HCT116 (cell line): ENCODE measurements at regions not wholly inside any gene's neighbourhood (a gene's known extent, or its start where the extent isn't known, plus 50 kb on each side); places are given as distances from the start of the nearest gene placed in this dataset.

Source experiments
- ATAC-seq: fragments of 200-7000 bp; cut with Tn5 transposase; 2 replicates; pipeline ENCODE4 v1.9.1; 2020; ENCODE audit warnings: mild to moderate bottlenecking, moderate library complexity
- BruUV-seq: library from RNA; stranded (reverse); fragments of 400-500 nt; replicated peaks from 2 replicates; lab custom pipeline; 2021; lab: Mats Ljungman, UMichigan
- CTCF ChIA-PET: fragments of 300-600 bp; sonication (Branson Sonifier 250); formaldehyde crosslinking; loops from one replicate; lab custom pipeline; 2021; ENCODE audit warnings: antibody characterized with exemption; lab: Charles Lee
- POLR2A ChIA-PET: fragments of 300-600, 350-600 bp; sonication (Branson Sonifier 250); formaldehyde crosslinking; loops from one replicate; lab custom pipeline; 2021; ENCODE audit warnings: antibody characterized with exemption; lab: Charles Lee
- RAD21 ChIA-PET, 2 experiments: fragments of 300-600 bp; sonication (Branson Sonifier 250); formaldehyde crosslinking; loops; one replicate each; lab custom pipeline; 2023; ENCODE audit warnings: low total read pairs in 2 of 2; ENCODE audit not compliant: uncharacterized antibody in 2 of 2, unreplicated experiment in 2 of 2, low non-redundant PET in 1 of 2; lab: Charles Lee
- DNase-seq: peaks from one replicate; pipeline ENCODE4 v3.0.0-alpha.2; 2010; ENCODE audit warnings: low read depth, low spot score
- H2AFZ ChIP-seq: fragments of 200-600 bp; shearing (Covaris generic), sonication (generic); 2 replicates; pipeline ENCODE4 v1.6.1; 2017; ENCODE audit warnings: low read depth, mixed run types, mixed read lengths, antibody characterized with exemption, low read length; ENCODE audit not compliant: poor library complexity, severe bottlenecking
- H3K27ac ChIP-seq: 2 replicates; pipeline ENCODE4 v1.5.1; 2012; ENCODE audit warnings: low read depth, low read length
- H3K27me3 ChIP-seq: fragments of 200-600 bp; sonication (generic); 2 replicates; pipeline ENCODE4 v1.6.1; 2016; ENCODE audit warnings: mixed run types, low read length, mixed read lengths; ENCODE audit not compliant: insufficient read depth
- H3K36me3 ChIP-seq, 2 experiments: fragments of 200-500 bp in 1 of 2; fragments of 200-600 bp in 1 of 2; sonication (Bioruptor generic) in 1 of 2; sonication (generic) in 1 of 2; 2 replicates each; pipeline versions ENCODE4 v1.5.1 to v1.6.1; 2014 to 2016; ENCODE audit warnings: low read length in 2 of 2, inconsistent platforms in 1 of 2, mixed read lengths in 1 of 2, mixed run types in 1 of 2; ENCODE audit not compliant: insufficient read depth in 2 of 2, control insufficient read depth in 1 of 2
- H3K4me1 ChIP-seq, 2 experiments: fragments of 200-600 bp in 1 of 2; sonication (generic) in 1 of 2; 2 replicates each; pipeline versions ENCODE4 v1.5.1 to v1.6.1; 2012 to 2017; ENCODE audit warnings: low read length in 2 of 2, inconsistent platforms in 1 of 2, mild to moderate bottlenecking in 1 of 2, mixed read lengths in 1 of 2, mixed run types in 1 of 2, moderate library complexity in 1 of 2; ENCODE audit not compliant: insufficient read depth in 2 of 2, control insufficient read depth in 1 of 2
- H3K4me2 ChIP-seq: fragments of 200-600 bp; sonication (generic); 2 replicates; pipeline ENCODE4 v1.6.1; 2017; ENCODE audit warnings: mixed run types, low read length, mixed read lengths
- H3K4me3 ChIP-seq, 2 experiments: fragments of 200-600 bp in 1 of 2; sonication (generic) in 1 of 2; replicated peaks in 1 of 2; 2 replicates each; pipeline ENCODE4 v1.5.1; 2011 to 2016; ENCODE audit warnings: low read length in 2 of 2, control low read depth in 1 of 2, low read depth in 1 of 2, mild to moderate bottlenecking in 1 of 2, mixed read lengths in 1 of 2, mixed run types in 1 of 2
- H3K79me2 ChIP-seq: fragments of 200-600 bp; sonication (generic); 2 replicates; pipeline ENCODE4 v1.6.1; 2017; ENCODE audit warnings: mild to moderate bottlenecking, mixed run types, low read length, moderate library complexity, mixed read lengths; ENCODE audit not compliant: insufficient read depth
- H3K9ac ChIP-seq: fragments of 200-600 bp; sonication (generic); 2 replicates; pipeline ENCODE4 v1.6.1; 2016; ENCODE audit warnings: low read length, mixed read lengths
- H3K9me2 ChIP-seq: fragments of 200-600 bp; sonication (generic), shearing (Covaris generic); 2 replicates; pipeline ENCODE4 v1.6.1; 2017; ENCODE audit warnings: mixed run types, mild to moderate bottlenecking, moderate library complexity; ENCODE audit not compliant: insufficient read depth
- H3K9me3 ChIP-seq, 2 experiments: fragments of 200-500 bp in 1 of 2; fragments of 200-600 bp in 1 of 2; sonication (Bioruptor generic) in 1 of 2; sonication (generic) in 1 of 2; 2 replicates each; pipeline ENCODE4 v1.6.1; 2014 to 2017; ENCODE audit warnings: low read length in 2 of 2, mixed read lengths in 2 of 2, inconsistent platforms in 1 of 2, low read depth in 1 of 2, mild to moderate bottlenecking in 1 of 2, mixed run types in 1 of 2, moderate library complexity in 1 of 2; ENCODE audit not compliant: control insufficient read depth in 1 of 2, insufficient read depth in 1 of 2
- H4K20me1 ChIP-seq: fragments of 200-600 bp; sonication (generic), shearing (Covaris generic); 2 replicates; pipeline ENCODE4 v1.6.1; 2017; ENCODE audit warnings: mixed run types, mild to moderate bottlenecking, moderate library complexity; ENCODE audit not compliant: insufficient read depth
- ELF1 ChIP-seq: IDR thresholded peaks from 2 replicates; pipeline ENCODE4 v1.6.1; 2012; ENCODE audit warnings: low read depth, borderline replicate concordance
- EZH2phosphoT487 ChIP-seq: fragments of 200-600 bp; IDR thresholded peaks from 2 replicates; pipeline ENCODE4 v1.6.1; 2018; ENCODE audit warnings: antibody characterized with exemption, borderline replicate concordance
- POLR2A ChIP-seq: IDR thresholded peaks from 2 replicates; pipeline ENCODE4 v1.7.0; 2011; ENCODE audit warnings: borderline replicate concordance; ENCODE audit not compliant: insufficient read depth, insufficient read length; ENCODE audit errors: extremely low read depth
- REST ChIP-seq: IDR thresholded peaks from 2 replicates; pipeline ENCODE4 v1.6.1; 2012; ENCODE audit warnings: low read depth
- ZBTB33 ChIP-seq: IDR thresholded peaks from 2 replicates; pipeline ENCODE4 v1.6.1; 2011; ENCODE audit warnings: mild to moderate bottlenecking, low read length, moderate library complexity; ENCODE audit not compliant: insufficient replicate concordance; ENCODE audit errors: extremely low read depth
- intact Hi-C: fragments of 100-400 bp; cut with micrococcal nuclease; formaldehyde crosslinking; loops from 2 replicates; pipeline ENCODE4 v1.10.0; 2022

DNA sequence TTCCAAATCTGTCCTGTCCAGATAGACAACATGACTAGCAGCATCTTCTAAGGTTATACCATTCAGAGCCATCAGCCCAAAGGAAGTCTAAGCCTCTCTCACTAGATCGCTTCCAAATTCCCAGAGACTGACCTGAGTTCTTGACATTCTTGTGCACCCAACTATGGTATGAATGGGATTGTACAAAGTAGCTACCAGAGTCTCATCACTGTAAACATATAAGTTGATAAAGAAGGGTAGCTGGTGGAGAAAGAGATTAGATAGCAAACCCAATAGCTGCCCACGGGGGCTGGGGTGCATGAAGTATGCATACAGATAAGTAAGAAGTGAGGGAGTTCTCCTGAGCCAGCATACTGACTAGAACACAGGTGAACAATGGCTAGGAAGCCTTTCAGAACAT lies 180.0 kb downstream of the PLPP3 start (continued):
- TF ChIP-seq ZBTB33 = no peak
- no peak for TF ChIP-seq REST
- no peak for TF ChIP-seq EZH2phosphoT487
- TF ChIP-seq POLR2A = no peak
- TF ChIP-seq, all 23 proteins: peak for 0

DNA sequence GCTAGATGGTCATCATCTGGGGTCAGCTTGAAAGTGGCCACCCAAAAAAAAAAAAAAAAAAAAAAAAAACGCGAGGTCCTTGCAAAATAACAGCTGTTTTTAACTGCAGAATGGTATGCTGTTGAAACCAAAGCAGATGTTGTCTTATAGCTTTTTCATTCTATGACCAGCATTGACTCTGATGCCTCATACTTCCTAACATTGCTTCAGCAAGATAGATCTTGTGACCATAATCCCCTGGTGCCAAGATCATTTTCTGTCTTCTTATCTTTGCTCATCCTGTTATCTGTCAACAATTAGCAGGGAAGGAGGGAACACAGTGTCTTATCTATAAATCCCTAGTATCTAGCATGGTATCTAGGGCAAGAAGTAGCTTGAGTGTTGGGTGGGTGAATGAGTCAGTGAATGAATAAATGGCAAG lies 181.5 kb downstream of the PLPP3 start:
- CTCF ChIA-PET = interaction anchor here (0.6 kb wide), 1 partner anchor 15 kb away, joined by 4 read pairs; no protein-coding TSS in a partner anchor
- RAD21 ChIA-PET = no interaction called here

More for the DNA sequence above, 181.5 kb downstream of the PLPP3 start:
- intact Hi-C loops = no loop called here
- H3K27ac ChIP-seq = no peak overlapping the region
- POLR2A ChIA-PET = no interaction called here
- no peak overlapping the region for H3K4me3 ChIP-seq
- ATAC-seq (no peak), DNase-seq (no peak)
- 0 out of 2 replicates have a peak, but pooled peaks cover 2% of the 10 kb centered on the region for H3K27me3 ChIP-seq
- H2AFZ ChIP-seq = no peak overlapping the region
- no peaks in the 10 kb centered on the region for H3K36me3 ChIP-seq
- no peaks in the 10 kb centered on the region for H3K9me2 ChIP-seq
- no TSS peak for BruUV-seq
- no peak overlapping the region for H3K9ac ChIP-seq
- no peak for TF ChIP-seq ELF1
- no peaks in the 10 kb centered on the region for H3K4me1 ChIP-seq
- H4K20me1 ChIP-seq = no peaks in the 10 kb centered on the region
- no peaks in the 10 kb centered on the region for H3K79me2 ChIP-seq
- no peak overlapping the region for H3K4me2 ChIP-seq
- H3K9me3 ChIP-seq = no peaks in the 10 kb centered on the region
